GM21786 (cell line): ENCODE measurements at regions not wholly inside any gene's neighbourhood (a gene's known extent, or its start where the extent isn't known, plus 50 kb on each side); places are given as distances from the start of the nearest gene placed in this dataset.
"Not testable (repeated sequence)": the region's sequence is repeated elsewhere in the genome, so short reads cannot be mapped to it uniquely, and the experiment has no call there.

Source experiments
- ATAC-seq: cut with Tn5 transposase; IDR thresholded peaks from one replicate; pipeline ENCODE4 v1.9.1; 2021; ENCODE audit not compliant: unreplicated experiment

GRCh38 chr13:87153371-87153770, 517.8 kb upstream of the SLITRK5 start:
- ATAC-seq, result no peak

GRCh38 chr13:87166348-87166747, 504.8 kb upstream of the SLITRK5 start:
- ATAC-seq, result no peak

GRCh38 chr13:87168390-87168789, 502.8 kb upstream of the SLITRK5 start:
- ATAC-seq, result no peak

GRCh38 chr13:87169337-87169736, 501.8 kb upstream of the SLITRK5 start:
- no peak for ATAC-seq

GRCh38 chr13:87172166-87172835, 498.9 kb upstream of the SLITRK5 start:
- no peak for ATAC-seq

GRCh38 chr13:87185138-87185537, 486.0 kb upstream of the SLITRK5 start:
- not testable (repeated sequence) for ATAC-seq

GRCh38 chr13:87186647-87187046, 484.5 kb upstream of the SLITRK5 start:
- ATAC-seq, result not testable (repeated sequence)

GRCh38 chr13:87191485-87191884, 479.7 kb upstream of the SLITRK5 start:
- not testable (repeated sequence) for ATAC-seq

GRCh38 chr13:87198371-87198770, 472.8 kb upstream of the SLITRK5 start:
- no peak for ATAC-seq

GRCh38 chr13:87206708-87207107, 464.5 kb upstream of the SLITRK5 start:
- no peak for ATAC-seq

GRCh38 chr13:87207280-87208003, 463.7 kb upstream of the SLITRK5 start:
- no peak for ATAC-seq

GRCh38 chr13:87208636-87209035, 462.5 kb upstream of the SLITRK5 start:
- ATAC-seq, result no peak

- ATAC-seq, result no peak
Measured at GRCh38 chr13:87234981-87235380, 436.2 kb upstream of the SLITRK5 start.

- ATAC-seq, result no peak
Measured at GRCh38 chr13:87235621-87236020, 435.6 kb upstream of the SLITRK5 start.

- ATAC-seq, result no peak
Measured at GRCh38 chr13:87244256-87244890, 426.8 kb upstream of the SLITRK5 start.

GRCh38 chr13:87249847-87250246, 421.3 kb upstream of the SLITRK5 start:
- ATAC-seq, result not testable (repeated sequence)

GRCh38 chr13:87255394-87255793, 415.8 kb upstream of the SLITRK5 start:
- no peak for ATAC-seq

GRCh38 chr13:87259479-87260083, 411.6 kb upstream of the SLITRK5 start:
- ATAC-seq, result no peak

GRCh38 chr13:87274209-87274819, 396.9 kb upstream of the SLITRK5 start:
- ATAC-seq, result no peak

GRCh38 chr13:87280139-87280538, 391.0 kb upstream of the SLITRK5 start:
- no peak for ATAC-seq

- ATAC-seq, result no peak
Measured at GRCh38 chr13:87287721-87288120, 383.4 kb upstream of the SLITRK5 start.
